Astrocyte (in vitro differentiated cells and primary cell): ENCODE measurements at regions not wholly inside any gene's neighbourhood (a gene's known extent, or its start where the extent isn't known, plus 50 kb on each side); places are given as distances from the start of the nearest gene placed in this dataset.

Experiments used
- DNase-seq: peaks from one replicate; pipeline ENCODE4 v3.0.0-alpha.2; 2010; ENCODE audit warnings: low read depth
- FAIRE-seq: peaks from 2 replicates; lab custom pipeline; 2011; peaks lifted over from hg19 to GRCh38; lab: Jason Lieb, UNC
- H2AFZ ChIP-seq: 2 replicates; pipeline ENCODE4 v1.6.0; 2012; ENCODE audit warnings: low read depth, low read length, inconsistent platforms
- H3K27ac ChIP-seq: 2 replicates; pipeline ENCODE4 v1.5.1; 2011; ENCODE audit warnings: low read depth, low read length, inconsistent platforms
- H3K27me3 ChIP-seq: 2 replicates; pipeline ENCODE4 v1.6.0; 2011; ENCODE audit warnings: low read length, inconsistent platforms; ENCODE audit not compliant: insufficient read depth
- H3K36me3 ChIP-seq: 2 replicates; pipeline ENCODE4 v1.5.1; 2011; ENCODE audit warnings: low read length, inconsistent platforms; ENCODE audit not compliant: insufficient read depth
- H3K4me1 ChIP-seq: 2 replicates; pipeline ENCODE4 v1.5.1; 2011; ENCODE audit warnings: low read length, inconsistent platforms; ENCODE audit not compliant: insufficient read depth
- H3K4me2 ChIP-seq: 2 replicates; pipeline ENCODE4 v1.6.0; 2012; ENCODE audit warnings: low read length, inconsistent platforms
- H3K4me3 ChIP-seq: 2 replicates; pipeline ENCODE4 v1.5.1; 2011; ENCODE audit warnings: low read depth, mild to moderate bottlenecking, low read length, inconsistent platforms; ENCODE audit not compliant: insufficient read depth
- H3K79me2 ChIP-seq: 2 replicates; pipeline ENCODE4 v1.6.0; 2012; ENCODE audit warnings: mild to moderate bottlenecking, low read length, inconsistent platforms; ENCODE audit not compliant: insufficient read depth
- H3K9ac ChIP-seq: 2 replicates; pipeline ENCODE4 v1.6.0; 2012; ENCODE audit warnings: mild to moderate bottlenecking, low read length, inconsistent platforms
- H3K9me3 ChIP-seq: 2 replicates; pipeline ENCODE4 v1.5.1; 2012; ENCODE audit warnings: low read depth, mild to moderate bottlenecking, low read length, inconsistent platforms; ENCODE audit not compliant: insufficient read depth
- H4K20me1 ChIP-seq: 2 replicates; pipeline ENCODE4 v1.6.0; 2012; ENCODE audit warnings: low read length, inconsistent platforms; ENCODE audit not compliant: insufficient read depth
- H3K27ac Mint-ChIP-seq: one replicate; pipeline ENCODE4 v1.8.0; 2021; ENCODE audit warnings: mild to moderate bottlenecking, mixed read lengths; ENCODE audit not compliant: unreplicated experiment
- H3K27me3 Mint-ChIP-seq: one replicate; pipeline ENCODE4 v1.8.0; 2021; ENCODE audit warnings: low read depth, mixed read lengths; ENCODE audit not compliant: unreplicated experiment
- H3K36me3 Mint-ChIP-seq: one replicate; pipeline ENCODE4 v1.8.0; 2021; ENCODE audit warnings: low read depth, mixed read lengths; ENCODE audit not compliant: unreplicated experiment
- H3K4me1 Mint-ChIP-seq: one replicate; pipeline ENCODE4 v1.8.0; 2021; ENCODE audit warnings: low read depth, mixed read lengths; ENCODE audit not compliant: unreplicated experiment
- H3K4me3 Mint-ChIP-seq: one replicate; pipeline ENCODE4 v1.8.0; 2021; ENCODE audit warnings: mild to moderate bottlenecking, moderate library complexity, mixed read lengths; ENCODE audit not compliant: unreplicated experiment
- H3K9me3 Mint-ChIP-seq: one replicate; pipeline ENCODE4 v1.8.0; 2021; ENCODE audit warnings: mild to moderate bottlenecking, mixed read lengths; ENCODE audit not compliant: unreplicated experiment
- CTCF ChIP-seq: IDR thresholded peaks from 2 replicates; pipeline ENCODE4 v1.5.1; 2011; ENCODE audit warnings: low read depth, mild to moderate bottlenecking, inconsistent platforms, low read length, moderate library complexity; ENCODE audit not compliant: insufficient read depth
- EZH2 ChIP-seq: IDR thresholded peaks from 2 replicates; pipeline ENCODE4 v1.6.1; 2012; ENCODE audit warnings: mild to moderate bottlenecking, low read length, inconsistent platforms; ENCODE audit not compliant: insufficient read depth

DNA sequence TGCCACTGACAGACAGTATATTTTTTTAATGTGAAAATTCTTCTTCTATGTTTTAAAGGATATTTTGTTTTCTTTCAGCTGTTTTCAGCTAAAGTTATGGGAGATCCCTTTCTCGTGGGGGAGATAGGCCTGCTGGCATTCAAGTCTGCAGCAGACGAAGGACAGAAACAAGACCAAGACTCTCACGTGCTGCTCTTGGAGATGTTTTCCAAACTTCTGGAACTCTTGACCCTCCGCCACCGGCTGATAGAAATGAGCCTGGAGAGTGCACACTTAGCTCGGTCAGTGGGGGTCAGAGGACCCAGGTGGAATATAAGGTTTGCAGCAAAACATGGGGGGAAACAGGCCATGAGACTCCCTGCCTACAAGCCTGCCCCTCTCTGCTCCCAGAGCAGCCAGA, 120.5 kb downstream of the CD164 start:
- H3K9me3 Mint-ChIP-seq, result peaks cover 2% of the 10 kb centered on the region
- Histone ChIP-seq H3K9ac (no peak overlapping the region), H4K20me1 (no peaks in the 10 kb centered on the region), H3K27me3 (no peaks in the 10 kb centered on the region), H3K4me1 (peaks cover 8% of the 10 kb centered on the region), H3K9me3 (no peaks in the 10 kb centered on the region), H3K4me3 (no peak overlapping the region), H2AFZ (no peak overlapping the region), H3K27ac (no peak overlapping the region), H3K4me2 (no peak overlapping the region), H3K79me2 (no peaks in the 10 kb centered on the region), H3K36me3 (no peaks in the 10 kb centered on the region)
- no peak for TF ChIP-seq EZH2
- no peak for TF ChIP-seq CTCF
- FAIRE-seq, result no peak
- no peaks in the 10 kb centered on the region for H3K27me3 Mint-ChIP-seq
- DNase-seq, result no peak
- H3K27ac Mint-ChIP-seq, result no peak overlapping the region
- no peak overlapping the region for H3K4me3 Mint-ChIP-seq
- peaks cover 10% of the 10 kb centered on the region for H3K4me1 Mint-ChIP-seq
- H3K36me3 Mint-ChIP-seq, result peaks cover 2% of the 10 kb centered on the region

DNA sequence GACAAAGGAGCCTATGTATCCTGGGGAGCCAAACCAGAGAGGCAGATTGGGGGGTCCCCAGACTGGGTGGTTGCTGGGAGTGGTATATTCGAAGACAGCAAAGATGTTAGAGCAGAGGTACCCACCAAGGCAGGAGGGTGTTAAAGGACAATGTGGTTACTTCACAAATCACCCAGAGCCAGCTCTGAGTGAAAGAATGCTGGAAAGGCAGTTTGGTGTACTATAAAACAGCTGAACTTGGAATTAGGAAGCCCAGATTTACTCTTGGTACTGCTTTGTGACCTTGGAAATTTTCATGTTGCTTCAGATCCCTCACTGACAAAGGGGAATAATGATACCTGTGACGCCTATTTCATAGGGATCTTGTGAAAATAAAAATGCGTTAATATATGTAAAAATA, 121.6 kb downstream of the CD164 start:
- Mint-ChIP-seq H3K4me1 (peaks cover 10% of the 10 kb centered on the region), H3K4me3 (no peak overlapping the region), H3K27me3 (no peaks in the 10 kb centered on the region), H3K36me3 (peaks cover 2% of the 10 kb centered on the region), H3K27ac (peak overlapping the region; percentile 91), H3K9me3 (peaks cover 2% of the 10 kb centered on the region)
- Histone ChIP-seq H2AFZ (no peak overlapping the region), H3K9ac (no peak overlapping the region), H3K79me2 (no peaks in the 10 kb centered on the region), H3K9me3 (no peaks in the 10 kb centered on the region), H3K27ac (peak overlapping the region; percentile 47), H3K36me3 (no peaks in the 10 kb centered on the region), H3K4me3 (no peak overlapping the region), H3K4me2 (peak overlapping the region; percentile 1), H3K4me1 (peaks cover 8% of the 10 kb centered on the region), H4K20me1 (no peaks in the 10 kb centered on the region), H3K27me3 (no peaks in the 10 kb centered on the region)
- FAIRE-seq (no peak), DNase-seq (no peak)
- no peak for TF ChIP-seq EZH2
- no peak for TF ChIP-seq CTCF

DNA sequence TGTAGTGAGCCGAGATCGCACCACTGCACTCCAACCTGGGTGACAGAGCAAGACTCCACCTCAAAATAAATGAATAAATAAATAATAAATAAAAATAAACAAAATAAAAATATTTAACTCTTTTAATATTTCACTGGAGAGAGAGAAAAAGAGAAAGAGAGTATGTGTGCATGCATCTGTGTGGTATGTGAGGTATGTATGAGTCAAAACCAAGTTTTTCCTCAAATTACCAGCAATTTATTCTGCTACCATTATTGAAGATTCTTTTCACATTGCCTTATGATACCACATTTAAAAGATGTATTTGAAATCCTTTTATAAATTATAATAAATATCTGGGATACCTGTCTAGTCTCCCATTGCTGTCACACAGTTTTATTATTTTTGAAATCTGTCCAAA, 122.1 kb downstream of the CD164 start:
- TF ChIP-seq EZH2 (no peak), CTCF (no peak)
- H3K27ac Mint-ChIP-seq, result peak overlapping the region; percentile 47
- H3K27me3 Mint-ChIP-seq, result no peaks in the 10 kb centered on the region
- peaks cover 2% of the 10 kb centered on the region for H3K36me3 Mint-ChIP-seq
- no peaks in the 10 kb centered on the region for H3K79me2 ChIP-seq
- H3K4me1 Mint-ChIP-seq, result peaks cover 10% of the 10 kb centered on the region
- no peak overlapping the region for H3K4me3 Mint-ChIP-seq
- no peaks in the 10 kb centered on the region for H4K20me1 ChIP-seq
- H3K9ac ChIP-seq, result no peak overlapping the region
- H3K36me3 ChIP-seq, result no peaks in the 10 kb centered on the region
- H3K4me2 ChIP-seq, result no peak overlapping the region
- H3K9me3 Mint-ChIP-seq, result peaks cover 2% of the 10 kb centered on the region
- H3K27ac ChIP-seq, result no peak overlapping the region
- H2AFZ ChIP-seq, result no peak overlapping the region
- H3K9me3 ChIP-seq, result no peaks in the 10 kb centered on the region
- H3K27me3 ChIP-seq, result no peaks in the 10 kb centered on the region
- DNase-seq, result peak; percentile 56
- peaks cover 8% of the 10 kb centered on the region for H3K4me1 ChIP-seq
- FAIRE-seq, result no peak
- no peak overlapping the region for H3K4me3 ChIP-seq
